ENCODE measurements at regions not wholly inside any gene's neighbourhood (a gene's known extent, or its start where the extent isn't known, plus 50 kb on each side); places are given as distances from the start of the nearest gene placed in this dataset.

GRCh38 chr14:30345511-30345910 is 213.4 kb upstream of the G2E3 start:
- no peak overlapping the region for H3K9ac ChIP-seq (ENCODE audit: low read length)
- H3K27me3 ChIP-seq (replicated peaks; ENCODE audit: insufficient read depth, low read length), result no peaks in the 10 kb centered on the region
- no peak overlapping the region for H3K27ac ChIP-seq (ENCODE audit: low read length)
- no peaks in the 10 kb centered on the region for H3K9me3 ChIP-seq (replicated peaks; ENCODE audit: insufficient read depth, low read length)
- TF ChIP-seq EZH2 (optimal IDR thresholded peaks at IDR 0.05; ENCODE audit: low read depth, low read length) (no peak), EZH2phosphoT487 (IDR thresholded peaks at IDR 0.05; ENCODE audit: low read length) (no peak), CTCF (IDR thresholded peaks at IDR 0.05; ENCODE audit: low read length) (no peak)
- H4K20me1 ChIP-seq (ENCODE audit: insufficient read depth, low read length), result no peaks in the 10 kb centered on the region
- no peaks in the 10 kb centered on the region for H3F3A ChIP-seq (ENCODE audit: insufficient read depth, low read length)
- no peaks in the 10 kb centered on the region for H3K36me3 ChIP-seq (replicated peaks; ENCODE audit: insufficient read depth, low read length)
- H3K4me2 ChIP-seq (ENCODE audit: low read depth, low read length), result no peak overlapping the region
- no peak overlapping the region for H3K4me3 ChIP-seq (ENCODE audit: low read length)
- H3K4me1 ChIP-seq (ENCODE audit: low read length), result no peaks in the 10 kb centered on the region
- H2AFZ ChIP-seq (ENCODE audit: low read length), result no peak overlapping the region
- no peak for DNase-seq
- no peaks in the 10 kb centered on the region for H3K9me2 ChIP-seq (replicated peaks; ENCODE audit: insufficient read depth, low read length)
- H3K79me2 ChIP-seq (ENCODE audit: low read length), result no peaks in the 10 kb centered on the region

- H3K27me3 ChIP-seq (replicated peaks; ENCODE audit: insufficient read depth, low read length), result no peaks in the 10 kb centered on the region
- no peak overlapping the region for H2AFZ ChIP-seq (ENCODE audit: low read length)
- TF ChIP-seq EZH2 (optimal IDR thresholded peaks at IDR 0.05; ENCODE audit: low read depth, low read length) (no peak), EZH2phosphoT487 (IDR thresholded peaks at IDR 0.05; ENCODE audit: low read length) (no peak), CTCF (IDR thresholded peaks at IDR 0.05; ENCODE audit: low read length) (no peak)
- no peak overlapping the region for H3K4me2 ChIP-seq (ENCODE audit: low read depth, low read length)
- H3K9me2 ChIP-seq (replicated peaks; ENCODE audit: insufficient read depth, low read length), result no peaks in the 10 kb centered on the region
- H3K9me3 ChIP-seq (replicated peaks; ENCODE audit: insufficient read depth, low read length), result no peaks in the 10 kb centered on the region
- no peaks in the 10 kb centered on the region for H3K36me3 ChIP-seq (replicated peaks; ENCODE audit: insufficient read depth, low read length)
- DNase-seq, result no peak
- no peak overlapping the region for H3K9ac ChIP-seq (ENCODE audit: low read length)
- no peak overlapping the region for H3K4me3 ChIP-seq (ENCODE audit: low read length)
- H4K20me1 ChIP-seq (ENCODE audit: insufficient read depth, low read length), result no peaks in the 10 kb centered on the region
- H3F3A ChIP-seq (ENCODE audit: insufficient read depth, low read length), result no peaks in the 10 kb centered on the region
- H3K79me2 ChIP-seq (ENCODE audit: low read length), result no peaks in the 10 kb centered on the region
- H3K27ac ChIP-seq (ENCODE audit: low read length), result no peak overlapping the region
- no peaks in the 10 kb centered on the region for H3K4me1 ChIP-seq (ENCODE audit: low read length)
Measured at GRCh38 chr14:30348445-30348844, 210.5 kb upstream of the G2E3 start.

GRCh38 chr14:30349520-30349919 is 209.4 kb upstream of the G2E3 start:
- DNase-seq, result no peak
- H3K4me1 ChIP-seq (ENCODE audit: low read length), result no peaks in the 10 kb centered on the region
- no peaks in the 10 kb centered on the region for H3K9me2 ChIP-seq (replicated peaks; ENCODE audit: insufficient read depth, low read length)
- H3K27ac ChIP-seq (ENCODE audit: low read length), result no peak overlapping the region
- no peak overlapping the region for H3K4me2 ChIP-seq (ENCODE audit: low read depth, low read length)
- no peaks in the 10 kb centered on the region for H3K27me3 ChIP-seq (replicated peaks; ENCODE audit: insufficient read depth, low read length)
- no peaks in the 10 kb centered on the region for H3K9me3 ChIP-seq (replicated peaks; ENCODE audit: insufficient read depth, low read length)
- TF ChIP-seq EZH2 (optimal IDR thresholded peaks at IDR 0.05; ENCODE audit: low read depth, low read length) (no peak), CTCF (IDR thresholded peaks at IDR 0.05; ENCODE audit: low read length) (no peak), EZH2phosphoT487 (IDR thresholded peaks at IDR 0.05; ENCODE audit: low read length) (no peak)
- no peak overlapping the region for H2AFZ ChIP-seq (ENCODE audit: low read length)
- H4K20me1 ChIP-seq (ENCODE audit: insufficient read depth, low read length), result no peaks in the 10 kb centered on the region
- no peak overlapping the region for H3K4me3 ChIP-seq (ENCODE audit: low read length)
- H3K79me2 ChIP-seq (ENCODE audit: low read length), result no peaks in the 10 kb centered on the region
- no peaks in the 10 kb centered on the region for H3F3A ChIP-seq (ENCODE audit: insufficient read depth, low read length)
- no peak overlapping the region for H3K9ac ChIP-seq (ENCODE audit: low read length)
- H3K36me3 ChIP-seq (replicated peaks; ENCODE audit: insufficient read depth, low read length), result no peaks in the 10 kb centered on the region
